ENCODE measurements at regions not wholly inside any gene's neighbourhood (a gene's known extent, or its start where the extent isn't known, plus 50 kb on each side); places are given as distances from the start of the nearest gene placed in this dataset.

DNA sequence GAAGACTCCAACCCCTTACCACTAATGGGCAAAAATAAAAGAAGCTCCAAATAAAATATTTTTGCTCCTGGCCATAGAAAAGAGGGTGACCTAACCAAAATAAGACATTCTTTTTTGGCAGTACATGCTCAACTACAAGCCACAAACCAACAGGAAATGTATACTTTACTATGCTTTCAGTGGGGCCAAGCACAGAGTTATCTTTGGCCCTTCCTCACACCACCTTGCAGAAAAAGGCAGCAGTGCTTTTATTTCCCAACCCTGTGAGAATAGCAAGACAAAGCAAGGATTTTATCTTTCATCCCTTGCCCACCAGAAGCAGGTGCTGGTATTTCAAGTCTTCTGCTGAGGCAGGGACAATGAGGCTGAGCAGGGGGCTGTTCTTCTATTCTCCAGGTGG is 1493.1 kb downstream of the CDH11 start:
- H3K27me3 ChIP-seq (ENCODE audit: insufficient read depth, poor library complexity, severe bottlenecking), result no peaks in the 10 kb centered on the region
- TF ChIP-seq, protein P1, sequence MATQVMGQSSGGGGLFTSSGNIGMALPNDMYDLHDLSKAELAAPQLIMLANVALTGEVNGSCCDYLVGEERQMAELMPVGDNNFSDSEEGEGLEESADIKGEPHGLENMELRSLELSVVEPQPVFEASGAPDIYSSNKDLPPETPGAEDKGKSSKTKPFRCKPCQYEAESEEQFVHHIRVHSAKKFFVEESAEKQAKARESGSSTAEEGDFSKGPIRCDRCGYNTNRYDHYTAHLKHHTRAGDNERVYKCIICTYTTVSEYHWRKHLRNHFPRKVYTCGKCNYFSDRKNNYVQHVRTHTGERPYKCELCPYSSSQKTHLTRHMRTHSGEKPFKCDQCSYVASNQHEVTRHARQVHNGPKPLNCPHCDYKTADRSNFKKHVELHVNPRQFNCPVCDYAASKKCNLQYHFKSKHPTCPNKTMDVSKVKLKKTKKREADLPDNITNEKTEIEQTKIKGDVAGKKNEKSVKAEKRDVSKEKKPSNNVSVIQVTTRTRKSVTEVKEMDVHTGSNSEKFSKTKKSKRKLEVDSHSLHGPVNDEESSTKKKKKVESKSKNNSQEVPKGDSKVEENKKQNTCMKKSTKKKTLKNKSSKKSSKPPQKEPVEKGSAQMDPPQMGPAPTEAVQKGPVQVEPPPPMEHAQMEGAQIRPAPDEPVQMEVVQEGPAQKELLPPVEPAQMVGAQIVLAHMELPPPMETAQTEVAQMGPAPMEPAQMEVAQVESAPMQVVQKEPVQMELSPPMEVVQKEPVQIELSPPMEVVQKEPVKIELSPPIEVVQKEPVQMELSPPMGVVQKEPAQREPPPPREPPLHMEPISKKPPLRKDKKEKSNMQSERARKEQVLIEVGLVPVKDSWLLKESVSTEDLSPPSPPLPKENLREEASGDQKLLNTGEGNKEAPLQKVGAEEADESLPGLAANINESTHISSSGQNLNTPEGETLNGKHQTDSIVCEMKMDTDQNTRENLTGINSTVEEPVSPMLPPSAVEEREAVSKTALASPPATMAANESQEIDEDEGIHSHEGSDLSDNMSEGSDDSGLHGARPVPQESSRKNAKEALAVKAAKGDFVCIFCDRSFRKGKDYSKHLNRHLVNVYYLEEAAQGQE (IDR thresholded peaks at IDR 0.05; ENCODE audit: insufficient replicate concordance, low read depth), result no peak
- TF ChIP-seq GABPA (IDR thresholded peaks at IDR 0.05; ENCODE audit: low read depth) (no peak), SPI1 (IDR thresholded peaks at IDR 0.05; ENCODE audit: borderline replicate concordance, low read depth) (no peak), CTCF (IDR thresholded peaks at IDR 0.05; ENCODE audit: insufficient read depth, low read length) (no peak), POLR2AphosphoS5 (IDR thresholded peaks at IDR 0.05; ENCODE audit: low read depth) (no peak)
- DNase-seq (ENCODE audit: low read depth in 1 of 2, low spot score in 1 of 2), result no peak
- no peak overlapping the region for H3K4me3 ChIP-seq (replicated peaks; ENCODE audit: insufficient read depth, low read length)
- H3K27ac ChIP-seq (replicated peaks), result no peak overlapping the region

GRCh38 chr16:63625126-63625525 is 1496.7 kb downstream of the CDH11 start:
- no peak for TF ChIP-seq SPI1 (IDR thresholded peaks at IDR 0.05; ENCODE audit: borderline replicate concordance, low read depth)
- no peak for TF ChIP-seq CTCF (IDR thresholded peaks at IDR 0.05; ENCODE audit: insufficient read depth, low read length)
- TF ChIP-seq GABPA (IDR thresholded peaks at IDR 0.05; ENCODE audit: low read depth), result no peak
- no peak for TF ChIP-seq POLR2AphosphoS5 (IDR thresholded peaks at IDR 0.05; ENCODE audit: low read depth)
- TF ChIP-seq, protein P1 (IDR thresholded peaks at IDR 0.05; ENCODE audit: insufficient replicate concordance, low read depth), result no peak
- DNase-seq (ENCODE audit: low read depth in 1 of 2, low spot score in 1 of 2), result no peak
- no peaks in the 10 kb centered on the region for H3K27me3 ChIP-seq (ENCODE audit: insufficient read depth, poor library complexity, severe bottlenecking)

DNA sequence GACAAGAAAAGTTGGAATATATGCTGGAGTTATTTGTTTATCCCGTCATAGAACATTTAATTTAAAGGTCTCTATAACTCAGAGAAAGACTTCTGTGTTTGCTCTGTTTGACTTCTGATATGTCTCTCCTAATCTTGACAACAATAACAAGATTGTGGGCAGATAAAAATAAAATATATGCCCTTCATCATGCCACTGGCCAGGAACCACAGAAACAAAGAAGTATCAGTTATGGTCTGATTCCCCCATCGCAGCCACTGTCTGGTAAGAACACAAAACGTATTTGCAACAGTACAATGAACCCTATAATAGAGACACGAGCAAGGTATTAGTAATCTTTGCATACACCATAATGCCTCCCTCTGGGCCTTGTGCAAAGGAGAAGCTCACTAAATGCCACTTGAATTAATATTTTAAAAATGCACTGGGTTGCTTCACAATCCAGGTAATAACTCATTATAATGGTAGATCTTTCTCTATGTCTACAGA is 1498.3 kb downstream of the CDH11 start:
- Histone ChIP-seq H3K27ac (replicated peaks) (no peak overlapping the region), H3K27me3 (ENCODE audit: insufficient read depth, poor library complexity, severe bottlenecking) (no peaks in the 10 kb centered on the region), H3K4me3 (replicated peaks; ENCODE audit: insufficient read depth, low read length) (no peak overlapping the region)
- DNase-seq (ENCODE audit: low read depth in 1 of 2, low spot score in 1 of 2), result no peak
- TF ChIP-seq POLR2AphosphoS5 (IDR thresholded peaks at IDR 0.05; ENCODE audit: low read depth), result no peak
- TF ChIP-seq GABPA (IDR thresholded peaks at IDR 0.05; ENCODE audit: low read depth), result no peak
- TF ChIP-seq SPI1 (IDR thresholded peaks at IDR 0.05; ENCODE audit: borderline replicate concordance, low read depth), result no peak
- TF ChIP-seq CTCF (IDR thresholded peaks at IDR 0.05; ENCODE audit: insufficient read depth, low read length), result no peak
- TF ChIP-seq, protein P1 (IDR thresholded peaks at IDR 0.05; ENCODE audit: insufficient replicate concordance, low read depth), result no peak

More at GRCh38 chr16:63625126-63625525, 1496.7 kb downstream of the CDH11 start:
- Histone ChIP-seq H3K4me3 (replicated peaks; ENCODE audit: insufficient read depth, low read length) (no peak overlapping the region), H3K27ac (replicated peaks) (no peak overlapping the region)

Measured in HL-60 (cell line).